GM21381 (cell line): ENCODE measurements at regions not wholly inside any gene's neighbourhood (a gene's known extent, or its start where the extent isn't known, plus 50 kb on each side); places are given as distances from the start of the nearest gene placed in this dataset.
"Not testable (repeated sequence)": the region's sequence is repeated elsewhere in the genome, so short reads cannot be mapped to it uniquely, and the experiment has no call there.

Source experiments
- ATAC-seq: cut with Tn5 transposase; IDR thresholded peaks from one replicate; pipeline ENCODE4 v1.9.1; 2021; ENCODE audit warnings: mild to moderate bottlenecking, moderate library complexity; ENCODE audit not compliant: unreplicated experiment

DNA sequence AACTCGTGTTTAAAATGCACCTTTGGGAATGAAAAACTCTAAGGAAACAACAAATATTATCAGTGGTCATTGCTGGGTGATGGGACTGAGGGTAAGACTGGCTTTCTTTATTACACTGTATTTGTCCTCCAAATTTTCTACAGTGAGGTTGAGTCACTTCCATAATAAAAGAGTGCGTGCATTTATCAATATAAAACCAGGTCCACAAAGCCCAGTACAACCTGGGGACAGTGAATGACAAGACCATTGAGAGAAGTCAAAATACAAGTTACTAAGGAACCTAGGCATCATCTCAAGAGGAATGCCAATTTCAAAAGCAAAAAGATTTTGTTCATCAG is 76.4 kb downstream of the MAGED4 start:
- ATAC-seq = no peak

DNA sequence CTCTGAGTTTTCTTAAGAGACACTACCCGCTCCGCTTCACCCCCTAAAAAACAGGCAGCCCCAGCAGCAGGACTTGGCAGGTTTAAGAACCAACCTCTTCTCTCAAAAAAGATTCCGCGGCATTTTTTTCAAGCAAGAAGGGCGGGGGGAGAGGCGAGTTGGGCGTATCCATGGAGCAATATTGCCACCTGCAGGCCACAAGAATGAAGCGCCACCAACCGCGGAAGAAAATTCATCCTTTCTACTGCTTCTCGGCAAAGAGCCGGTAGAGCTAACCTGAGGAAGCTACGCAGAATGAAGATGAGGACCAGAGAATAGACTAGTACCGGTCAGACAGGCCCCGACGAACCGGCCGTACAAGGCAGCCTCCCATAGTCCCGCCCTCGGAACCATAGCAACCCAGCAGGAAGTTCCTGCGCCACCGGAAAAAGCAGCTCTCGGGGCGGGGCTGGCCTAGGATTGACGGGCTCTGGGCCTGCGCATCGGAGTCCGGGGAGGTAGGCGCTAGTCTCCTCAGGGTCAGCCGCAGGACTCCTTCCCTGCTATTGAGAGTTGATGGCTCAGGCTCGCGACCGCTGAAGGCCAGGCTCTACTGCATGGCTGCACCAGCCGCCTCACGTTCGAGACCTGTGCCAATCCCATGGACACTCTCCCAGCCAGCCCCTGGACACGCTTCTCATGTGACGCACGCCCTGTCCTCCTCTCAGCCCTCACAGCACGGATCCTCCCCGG is 76.9 kb downstream of the MAGED4 start:
- ATAC-seq = peak; percentile 98

DNA sequence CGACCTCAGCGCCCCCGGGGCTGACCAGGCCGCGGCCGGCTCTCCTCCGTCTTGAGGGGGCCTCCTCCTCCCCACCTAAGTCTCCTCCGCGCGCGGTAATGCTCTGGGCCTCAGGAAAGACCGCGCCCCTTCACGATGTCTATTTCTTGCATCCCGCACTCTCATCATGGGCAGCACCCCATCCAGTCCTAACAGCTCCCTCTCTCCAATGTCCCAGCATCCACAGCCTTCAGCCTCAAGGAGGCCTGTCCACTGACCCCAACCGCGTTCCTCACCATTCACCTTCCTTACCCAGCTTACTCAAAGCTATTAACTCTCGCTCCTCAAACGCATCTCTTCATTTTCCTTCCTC is 77.5 kb downstream of the MAGED4 start:
- ATAC-seq = no peak

DNA sequence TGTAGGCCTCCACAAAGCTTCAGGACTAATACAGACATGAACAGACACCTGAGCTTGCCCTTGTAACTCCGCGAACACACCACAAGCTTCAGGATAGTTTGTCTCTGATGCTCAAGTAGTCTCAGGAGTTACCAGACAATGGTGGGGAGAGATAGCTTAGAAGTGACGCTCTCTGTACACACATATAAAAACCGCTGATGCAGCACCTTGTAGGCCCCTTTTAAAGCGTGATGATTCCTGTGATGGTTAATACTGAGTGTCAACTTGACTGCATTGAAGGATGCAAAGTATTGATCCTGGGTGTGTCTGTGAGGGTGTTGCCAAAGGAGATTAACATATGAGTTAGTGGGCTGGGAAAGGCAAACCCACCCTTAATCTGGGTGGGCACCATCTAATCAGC is 78.7 kb downstream of the MAGED4 start:
- no peak for ATAC-seq

DNA sequence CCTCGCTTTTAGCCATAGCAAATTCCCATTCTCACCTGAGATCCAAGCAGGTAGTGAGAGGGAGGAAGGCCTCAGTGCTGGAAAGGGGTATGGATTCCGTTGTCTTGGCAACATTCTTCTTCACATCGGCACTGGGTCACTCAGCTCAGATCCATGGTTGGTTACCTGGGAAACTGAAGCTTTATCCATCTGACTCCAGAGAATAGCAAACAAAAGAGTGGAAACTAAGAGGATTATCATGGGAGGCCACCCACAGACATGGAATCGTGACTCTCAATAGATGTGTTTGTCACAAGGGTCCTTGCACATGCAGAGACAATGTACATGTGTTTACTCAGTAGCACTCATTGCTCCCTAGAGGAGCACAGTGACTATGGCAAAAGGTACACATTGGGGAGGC is 81.0 kb downstream of the MAGED4 start:
- ATAC-seq = no peak

DNA sequence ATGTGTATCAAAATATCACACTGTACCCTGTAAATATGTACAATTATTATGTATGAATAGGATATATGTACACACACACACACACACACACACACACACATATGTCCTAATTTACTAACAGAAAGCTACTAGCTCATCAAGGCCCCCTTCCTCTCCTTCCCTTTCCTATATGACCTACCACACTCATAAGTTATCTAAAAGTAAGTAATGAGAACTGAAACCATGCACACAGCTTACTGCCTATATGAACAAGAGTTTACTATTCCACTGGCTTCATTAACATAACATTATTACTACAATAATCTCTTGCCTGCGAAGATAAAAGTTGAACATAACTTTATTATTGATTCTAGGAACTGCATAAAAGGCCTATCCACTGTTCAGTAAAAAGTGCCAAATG is 83.8 kb downstream of the MAGED4 start:
- not testable (repeated sequence) for ATAC-seq

DNA sequence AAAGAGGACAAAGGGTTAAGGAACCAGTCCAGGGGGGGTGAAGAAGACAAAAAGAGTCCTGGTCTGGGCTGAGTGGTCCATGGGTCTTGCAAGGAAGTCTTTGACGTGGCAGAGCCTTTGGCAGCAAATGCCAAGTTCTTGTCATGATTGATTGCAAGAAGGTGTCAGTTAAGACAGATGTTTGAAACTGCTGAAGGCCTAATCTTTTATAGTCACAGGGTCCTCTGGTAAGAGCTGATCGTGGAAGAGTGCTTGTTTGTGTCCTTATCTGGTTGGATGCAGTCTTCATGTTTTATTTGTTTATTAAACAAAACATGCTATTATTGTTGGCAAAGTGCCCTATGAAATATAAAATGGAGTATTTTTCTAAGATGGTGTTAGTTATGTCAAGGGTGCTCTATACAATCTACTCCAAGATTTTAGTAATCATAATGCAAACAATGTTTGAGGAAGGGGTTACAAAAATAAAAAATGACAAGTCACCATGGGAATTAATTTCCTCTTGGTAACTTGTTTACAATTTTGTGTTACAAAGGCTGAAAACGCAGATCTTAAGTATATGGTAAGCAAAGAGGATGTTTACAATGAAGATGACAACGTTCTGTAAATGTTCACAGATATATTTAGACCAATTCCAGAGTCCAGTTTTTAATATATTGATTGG is 85.9 kb downstream of the MAGED4 start:
- no peak for ATAC-seq

DNA sequence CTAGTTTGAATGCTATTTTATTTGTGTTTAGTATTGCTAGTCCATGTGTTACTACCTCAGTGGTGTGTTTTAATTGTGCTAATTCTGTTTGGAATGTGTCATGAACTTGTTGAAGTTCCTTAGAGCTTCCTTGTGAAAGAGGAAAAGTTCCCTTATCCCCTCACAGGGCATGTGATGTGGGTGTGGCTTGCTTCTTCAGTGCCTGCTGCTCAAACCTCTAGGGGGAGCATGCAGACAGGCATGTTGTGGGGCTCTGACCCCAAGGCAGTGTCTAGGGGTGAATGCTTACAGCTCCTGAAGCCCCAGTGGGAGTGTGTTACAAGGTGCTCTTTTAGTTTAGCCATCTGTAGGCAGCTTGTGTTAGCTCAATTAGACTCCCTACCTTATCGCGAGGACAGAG is 86.5 kb downstream of the MAGED4 start:
- no peak for ATAC-seq

DNA sequence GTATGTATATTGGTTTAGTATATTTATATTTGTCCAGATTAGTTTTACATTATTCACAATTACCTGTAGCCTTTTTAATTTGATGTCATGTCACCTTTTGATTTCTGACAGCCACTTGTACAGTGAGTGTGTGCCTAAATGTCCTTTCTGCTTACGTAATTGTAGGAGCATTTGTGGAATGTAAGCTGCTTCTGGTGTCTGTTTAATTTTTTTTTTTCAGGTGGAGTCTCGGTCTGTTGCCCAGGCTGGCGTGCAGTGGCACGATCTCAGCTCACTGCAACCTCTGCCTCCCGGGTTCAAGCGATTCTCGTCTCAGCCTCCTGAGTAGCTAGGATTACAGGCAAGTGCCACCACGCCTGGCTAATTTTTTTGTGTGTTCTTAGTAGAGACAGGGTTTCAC is 91.2 kb upstream of the XAGE2 start:
- ATAC-seq = no peak

DNA sequence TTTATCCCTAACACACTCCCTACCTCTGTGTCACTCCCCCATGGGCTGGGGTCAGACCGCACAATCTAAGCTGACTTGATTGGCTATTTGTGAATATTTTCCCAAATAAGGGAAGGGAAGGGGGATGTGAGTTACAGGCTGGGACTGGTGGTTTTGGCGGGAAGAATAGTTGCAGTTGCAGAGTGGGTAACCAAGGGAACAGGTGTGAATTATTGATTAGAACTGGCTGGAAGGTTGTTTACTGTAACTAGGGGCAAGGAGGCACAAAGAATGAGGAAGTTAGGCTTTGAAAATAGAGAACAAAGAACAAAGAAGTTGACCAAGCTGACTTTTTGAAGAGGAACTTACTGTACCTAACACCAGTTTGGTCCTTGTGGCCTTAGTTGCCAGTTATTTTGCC is 88.0 kb upstream of the XAGE2 start:
- no peak for ATAC-seq

DNA sequence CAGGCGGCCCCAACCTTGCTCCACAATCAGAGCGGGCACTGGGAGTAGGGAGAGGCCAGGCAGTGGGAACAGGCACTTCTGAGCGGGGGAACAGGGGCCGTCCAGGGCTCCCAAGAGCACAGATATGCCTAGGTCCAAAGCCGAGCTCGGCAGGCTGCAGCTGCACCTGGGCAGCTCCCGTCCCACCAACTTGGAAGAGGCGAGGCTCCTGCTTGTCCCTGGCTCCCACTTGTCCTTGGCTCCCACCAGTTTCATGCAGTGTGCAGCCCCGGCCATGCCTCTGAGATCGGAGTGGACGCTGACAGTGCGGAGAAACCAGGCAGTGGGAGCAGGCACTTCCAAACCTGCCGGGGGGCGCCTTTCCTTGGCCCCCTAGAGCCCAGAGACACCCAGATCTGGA is 84.0 kb upstream of the XAGE2 start:
- no peak for ATAC-seq

DNA sequence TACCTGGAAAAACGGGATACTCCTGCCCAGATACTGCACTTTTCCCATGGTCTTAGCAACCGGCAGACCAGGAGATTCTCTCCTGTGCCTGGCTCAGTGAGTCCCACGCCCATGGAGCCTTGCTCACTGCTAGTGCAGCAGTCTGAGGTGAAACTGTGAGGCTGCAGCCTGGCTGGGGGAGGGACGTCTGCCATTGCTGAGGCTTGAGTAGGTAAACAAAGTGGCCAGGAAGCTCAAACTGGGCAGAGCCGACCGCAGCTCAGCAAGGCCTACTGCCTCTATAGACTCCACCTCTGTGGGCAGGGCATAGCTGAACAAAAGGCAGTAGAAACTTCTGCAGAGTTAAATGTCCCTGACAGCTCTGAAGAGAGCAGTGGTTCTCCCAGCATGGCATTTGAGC is 69.9 kb upstream of the XAGE2 start:
- ATAC-seq = not testable (repeated sequence)

DNA sequence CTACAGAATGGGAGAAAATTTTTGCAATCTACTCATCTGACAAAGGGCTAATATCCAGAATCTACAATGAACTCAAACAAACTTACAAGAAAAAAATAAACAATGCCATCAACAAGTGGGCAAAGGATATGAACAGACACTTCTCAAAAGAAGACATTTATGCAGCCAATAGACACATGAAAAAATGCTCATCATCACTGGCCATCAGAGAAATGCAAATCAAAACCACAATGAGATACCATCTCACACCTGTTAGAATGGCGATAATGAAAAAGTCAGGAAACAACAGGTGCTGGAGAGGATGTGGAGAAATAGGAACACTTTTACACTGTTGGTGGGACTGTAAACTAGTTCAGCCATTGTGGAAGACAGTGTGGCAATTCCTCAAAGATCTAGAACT is 60.3 kb upstream of the XAGE2 start:
- not testable (repeated sequence) for ATAC-seq
